DOHH2 (cell line): ENCODE measurements at regions not wholly inside any gene's neighbourhood (a gene's known extent, or its start where the extent isn't known, plus 50 kb on each side); places are given as distances from the start of the nearest gene placed in this dataset.

Experiments used
- EZH2phosphoT487 ChIP-seq: fragments of 200-600 bp; sonication (generic); IDR thresholded peaks from 2 replicates; pipeline ENCODE4 v1.6.1; 2017; ENCODE audit warnings: borderline replicate concordance, mild to moderate bottlenecking, antibody characterized with exemption, low read length, moderate library complexity, mixed read lengths
- TF ChIP-seq, protein P1 (sequence below): fragments of 200-600 bp; sonication (generic); IDR thresholded peaks from one replicate; pipeline ENCODE4 v1.5.1; 2014; ENCODE audit warnings: antibody characterized with exemption, mild to moderate bottlenecking, low read depth, low read length; ENCODE audit not compliant: poor library complexity, severe bottlenecking

DNA sequence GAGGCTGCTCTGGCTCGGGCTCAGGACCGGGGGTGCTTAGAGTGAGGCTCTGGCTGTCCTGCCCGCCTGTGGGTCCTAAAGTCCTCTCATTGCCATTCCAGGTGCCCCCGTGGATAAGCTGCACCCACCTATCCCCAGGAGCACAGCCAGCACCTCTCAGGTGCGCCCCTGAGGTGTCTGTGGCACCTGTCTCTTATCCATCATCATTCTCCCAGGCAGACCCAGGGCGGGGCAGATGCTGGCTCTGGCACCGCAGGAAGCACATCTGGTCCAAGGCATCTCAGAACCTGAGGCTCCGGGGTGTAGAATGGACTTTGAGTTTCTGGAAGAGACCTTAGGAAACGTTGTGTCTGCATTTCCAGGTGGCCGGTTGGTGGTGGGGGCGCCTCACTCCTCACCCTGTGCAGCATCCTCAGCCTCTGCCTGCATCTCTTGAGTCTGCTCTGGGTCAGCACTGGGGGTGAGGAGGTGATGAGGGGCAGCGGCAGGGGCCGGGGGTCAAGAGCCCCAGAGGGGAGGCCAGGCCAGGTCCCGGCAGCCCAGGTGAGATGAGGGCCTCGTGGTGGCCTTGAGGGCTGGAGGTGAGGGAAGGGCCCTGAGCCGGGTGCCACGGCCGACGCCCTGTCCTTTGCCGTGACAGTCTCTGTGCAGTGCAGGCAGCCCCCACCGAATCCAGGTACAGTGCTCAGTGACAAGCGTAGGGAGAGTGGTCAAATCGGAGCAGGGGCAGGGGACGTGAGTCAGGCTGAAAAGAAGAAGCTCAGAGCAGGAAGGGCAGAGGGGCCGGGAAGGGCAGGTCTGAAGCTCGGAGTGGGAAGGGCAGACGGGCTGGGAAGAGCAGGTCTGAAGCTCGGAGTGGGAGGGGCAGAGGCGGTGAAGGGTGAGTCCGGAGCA is 173.5 kb downstream of the NPIPB11 start:
- TF ChIP-seq, protein P1, sequence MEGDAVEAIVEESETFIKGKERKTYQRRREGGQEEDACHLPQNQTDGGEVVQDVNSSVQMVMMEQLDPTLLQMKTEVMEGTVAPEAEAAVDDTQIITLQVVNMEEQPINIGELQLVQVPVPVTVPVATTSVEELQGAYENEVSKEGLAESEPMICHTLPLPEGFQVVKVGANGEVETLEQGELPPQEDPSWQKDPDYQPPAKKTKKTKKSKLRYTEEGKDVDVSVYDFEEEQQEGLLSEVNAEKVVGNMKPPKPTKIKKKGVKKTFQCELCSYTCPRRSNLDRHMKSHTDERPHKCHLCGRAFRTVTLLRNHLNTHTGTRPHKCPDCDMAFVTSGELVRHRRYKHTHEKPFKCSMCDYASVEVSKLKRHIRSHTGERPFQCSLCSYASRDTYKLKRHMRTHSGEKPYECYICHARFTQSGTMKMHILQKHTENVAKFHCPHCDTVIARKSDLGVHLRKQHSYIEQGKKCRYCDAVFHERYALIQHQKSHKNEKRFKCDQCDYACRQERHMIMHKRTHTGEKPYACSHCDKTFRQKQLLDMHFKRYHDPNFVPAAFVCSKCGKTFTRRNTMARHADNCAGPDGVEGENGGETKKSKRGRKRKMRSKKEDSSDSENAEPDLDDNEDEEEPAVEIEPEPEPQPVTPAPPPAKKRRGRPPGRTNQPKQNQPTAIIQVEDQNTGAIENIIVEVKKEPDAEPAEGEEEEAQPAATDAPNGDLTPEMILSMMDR = no peak
- no peak for TF ChIP-seq EZH2phosphoT487
